ENCODE measurements at regions not wholly inside any gene's neighbourhood (a gene's known extent, or its start where the extent isn't known, plus 50 kb on each side); places are given as distances from the start of the nearest gene placed in this dataset.

DNA sequence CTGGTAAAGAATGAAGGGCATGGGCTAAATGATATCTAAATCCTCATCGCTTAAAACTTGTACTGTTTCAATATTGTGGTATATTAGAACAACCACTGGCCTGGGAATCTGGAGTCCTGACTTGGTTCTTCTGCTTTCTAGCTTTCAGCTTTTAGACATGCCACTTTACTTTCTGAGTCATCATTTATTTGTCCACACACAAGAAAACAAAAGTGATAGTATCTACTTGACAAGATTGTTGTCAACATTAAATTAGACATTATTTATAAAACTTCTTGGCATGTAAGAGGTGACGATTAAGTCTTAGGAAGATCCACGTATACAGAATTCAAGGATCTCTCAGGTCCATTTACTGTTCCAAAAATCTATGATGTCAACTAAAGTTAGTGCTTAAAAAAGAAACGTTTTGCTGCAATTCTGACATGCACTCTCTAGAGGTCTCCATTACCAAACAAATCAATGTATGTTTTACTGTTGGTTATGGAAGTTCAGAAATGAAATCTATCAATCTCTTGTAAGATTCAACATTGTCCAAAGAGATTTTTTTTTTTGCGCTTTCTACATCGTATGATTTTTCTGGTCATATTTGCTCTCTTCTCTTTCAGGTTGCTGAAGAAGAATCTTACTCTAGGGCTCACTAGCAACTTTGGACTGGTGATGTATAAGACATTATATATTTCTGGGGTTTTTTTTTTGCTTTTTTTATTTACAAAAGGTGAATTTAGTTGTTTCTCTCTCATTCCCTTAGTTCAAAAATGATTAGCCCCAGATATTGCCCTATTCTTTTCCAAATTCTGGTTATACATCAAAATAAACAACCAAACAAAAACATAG, 53.6 kb upstream of the DYNC1I1 start:
- Histone ChIP-seq H3K4me3 (no peak overlapping the region), H3K9ac (no peak overlapping the region), H3K27me3 (no peaks in the 10 kb centered on the region), H3K4me1 (no peaks in the 10 kb centered on the region), H3K4me2 (no peak overlapping the region), H3K27ac (no peak overlapping the region), H3K9me3 (no peaks in the 10 kb centered on the region), H3K36me3 (no peaks in the 10 kb centered on the region), H4K20me1 (no peaks in the 10 kb centered on the region)
- TF ChIP-seq Cebpa-rat (IDR thresholded peaks at IDR 0.05) = no peak

DNA sequence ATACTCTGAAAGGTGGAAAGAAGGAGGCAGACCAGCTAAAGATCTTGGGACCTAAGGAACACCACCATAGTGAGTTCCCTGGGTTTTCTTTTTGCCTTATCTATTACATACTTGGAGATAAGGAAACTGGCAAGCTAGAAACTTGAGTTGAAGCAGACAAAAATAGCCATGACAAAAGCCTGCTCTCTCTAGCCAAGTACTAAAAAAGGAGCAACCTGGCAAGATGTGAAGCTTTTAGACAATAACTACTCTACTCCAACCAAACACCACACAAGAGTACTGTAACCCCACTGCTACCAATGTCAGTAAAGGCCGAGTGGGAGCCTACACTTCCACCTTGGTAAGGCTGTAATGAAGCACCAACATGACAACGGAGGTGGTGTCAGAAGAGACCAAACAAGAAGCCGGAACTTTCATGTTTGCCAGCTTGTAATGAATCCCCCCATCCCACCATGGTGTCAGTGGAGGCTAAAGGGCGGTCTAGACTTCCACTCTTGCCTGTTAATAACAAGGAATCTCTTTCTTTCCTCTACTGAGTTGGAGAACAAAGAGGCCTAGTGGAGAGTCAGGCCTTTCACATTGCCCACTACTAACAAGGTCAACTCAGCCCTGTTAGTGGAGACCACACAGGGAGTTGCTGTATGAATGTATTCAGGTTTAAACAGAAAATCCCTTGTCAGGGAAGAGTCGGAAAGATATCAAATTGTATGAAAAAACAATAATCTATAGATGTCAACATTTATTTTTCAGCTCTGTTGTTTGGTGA, 55.8 kb upstream of the DYNC1I1 start:
- Histone ChIP-seq H3K9me3 (no peaks in the 10 kb centered on the region), H3K4me2 (no peak overlapping the region), H4K20me1 (no peaks in the 10 kb centered on the region), H3K4me3 (no peak overlapping the region), H3K9ac (no peak overlapping the region), H3K27me3 (no peaks in the 10 kb centered on the region), H3K27ac (no peak overlapping the region), H3K36me3 (no peaks in the 10 kb centered on the region), H3K4me1 (no peaks in the 10 kb centered on the region)
- no peak for TF ChIP-seq Cebpa-rat (IDR thresholded peaks at IDR 0.05)

DNA sequence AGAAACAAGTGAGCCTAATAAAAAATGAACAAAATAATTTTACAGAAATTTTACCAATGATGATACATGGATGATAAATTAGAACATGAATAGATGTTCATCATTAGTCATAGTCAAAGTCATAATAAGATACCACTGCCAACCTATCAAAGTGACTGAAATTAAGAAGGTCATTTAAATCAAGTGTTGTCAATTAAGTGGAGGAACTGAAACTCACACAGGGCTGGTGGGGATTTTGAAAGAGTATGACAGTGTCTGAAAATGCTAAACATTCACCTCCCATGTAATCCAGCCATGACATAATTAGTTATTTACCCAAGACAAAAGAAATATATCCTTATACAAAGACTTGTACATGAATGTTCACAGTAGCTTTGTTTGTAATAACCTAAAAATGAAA, 57.1 kb upstream of the DYNC1I1 start:
- H3K36me3 ChIP-seq = no peaks in the 10 kb centered on the region
- H4K20me1 ChIP-seq = no peaks in the 10 kb centered on the region
- H3K9ac ChIP-seq = no peak overlapping the region
- H3K4me2 ChIP-seq = no peak overlapping the region
- H3K27me3 ChIP-seq = no peaks in the 10 kb centered on the region
- no peak overlapping the region for H3K27ac ChIP-seq
- H3K4me3 ChIP-seq = no peak overlapping the region
- TF ChIP-seq Cebpa-rat (IDR thresholded peaks at IDR 0.05) = no peak
- H3K4me1 ChIP-seq = no peaks in the 10 kb centered on the region
- H3K9me3 ChIP-seq = no peaks in the 10 kb centered on the region

- Histone ChIP-seq H3K27ac (no peak overlapping the region), H3K4me3 (no peak overlapping the region), H3K9me3 (peaks cover 15% of the 10 kb centered on the region), H3K36me3 (no peaks in the 10 kb centered on the region), H3K4me2 (no peak overlapping the region), H3K4me1 (no peaks in the 10 kb centered on the region), H3K27me3 (no peaks in the 10 kb centered on the region), H4K20me1 (no peaks in the 10 kb centered on the region), H3K9ac (no peak overlapping the region)
- no peak for TF ChIP-seq Cebpa-rat (IDR thresholded peaks at IDR 0.05)
These were observed 61.6 kb upstream of the DYNC1I1 start for GRCh38 chr7:95710711-95711110.

DNA sequence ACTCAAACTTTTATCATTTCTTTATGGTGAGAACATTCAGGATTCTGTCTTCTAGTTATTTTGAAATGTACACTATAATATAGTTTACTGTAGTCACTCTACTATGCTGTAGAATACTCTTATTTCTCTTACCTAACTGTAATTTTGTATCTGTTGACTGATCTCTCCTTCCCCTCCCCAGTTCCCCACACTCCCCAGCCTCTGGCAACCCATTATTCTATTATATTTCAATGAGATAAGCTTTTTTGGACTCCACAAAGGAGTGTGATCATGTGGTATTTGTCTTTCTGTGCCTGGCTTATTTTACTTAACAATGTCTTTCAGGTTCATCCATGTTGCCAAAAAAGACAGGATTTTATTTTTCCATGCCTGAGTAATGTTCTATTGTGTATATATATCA, 71.4 kb upstream of the DYNC1I1 start:
- no peaks in the 10 kb centered on the region for H3K36me3 ChIP-seq
- H3K4me3 ChIP-seq = no peak overlapping the region
- no peak overlapping the region for H3K4me2 ChIP-seq
- H3K27me3 ChIP-seq = no peaks in the 10 kb centered on the region
- no peaks in the 10 kb centered on the region for H3K4me1 ChIP-seq
- H3K9me3 ChIP-seq = no peaks in the 10 kb centered on the region
- no peak for TF ChIP-seq Cebpa-rat (IDR thresholded peaks at IDR 0.05)
- H4K20me1 ChIP-seq = no peaks in the 10 kb centered on the region
- H3K27ac ChIP-seq = no peak overlapping the region
- no peak overlapping the region for H3K9ac ChIP-seq

DNA sequence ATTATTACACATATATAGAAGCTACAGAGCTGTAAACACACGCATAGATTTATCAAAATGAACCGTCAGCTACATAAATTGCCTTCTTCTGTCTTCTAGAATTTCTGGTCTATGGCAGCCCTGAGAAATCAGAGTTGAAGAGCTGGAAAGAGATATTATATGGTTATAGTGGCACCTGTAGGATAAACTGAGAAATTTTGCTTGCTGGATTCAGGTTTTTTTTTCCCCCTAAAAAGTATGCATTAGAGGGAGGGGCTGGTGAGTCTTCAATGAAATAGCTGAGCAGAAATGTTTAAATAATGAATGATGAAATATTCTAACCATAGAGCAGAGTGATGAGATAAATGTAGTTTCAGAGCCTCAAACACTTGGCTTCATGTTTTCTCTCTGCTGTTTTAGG, 78.0 kb upstream of the DYNC1I1 start:
- Histone ChIP-seq H3K36me3 (no peaks in the 10 kb centered on the region), H3K4me3 (no peak overlapping the region), H3K9me3 (no peaks in the 10 kb centered on the region), H3K9ac (no peak overlapping the region), H3K27me3 (no peaks in the 10 kb centered on the region), H3K4me1 (no peaks in the 10 kb centered on the region), H4K20me1 (no peaks in the 10 kb centered on the region), H3K27ac (no peak overlapping the region), H3K4me2 (no peak overlapping the region)
- no peak for TF ChIP-seq Cebpa-rat (IDR thresholded peaks at IDR 0.05)

DNA sequence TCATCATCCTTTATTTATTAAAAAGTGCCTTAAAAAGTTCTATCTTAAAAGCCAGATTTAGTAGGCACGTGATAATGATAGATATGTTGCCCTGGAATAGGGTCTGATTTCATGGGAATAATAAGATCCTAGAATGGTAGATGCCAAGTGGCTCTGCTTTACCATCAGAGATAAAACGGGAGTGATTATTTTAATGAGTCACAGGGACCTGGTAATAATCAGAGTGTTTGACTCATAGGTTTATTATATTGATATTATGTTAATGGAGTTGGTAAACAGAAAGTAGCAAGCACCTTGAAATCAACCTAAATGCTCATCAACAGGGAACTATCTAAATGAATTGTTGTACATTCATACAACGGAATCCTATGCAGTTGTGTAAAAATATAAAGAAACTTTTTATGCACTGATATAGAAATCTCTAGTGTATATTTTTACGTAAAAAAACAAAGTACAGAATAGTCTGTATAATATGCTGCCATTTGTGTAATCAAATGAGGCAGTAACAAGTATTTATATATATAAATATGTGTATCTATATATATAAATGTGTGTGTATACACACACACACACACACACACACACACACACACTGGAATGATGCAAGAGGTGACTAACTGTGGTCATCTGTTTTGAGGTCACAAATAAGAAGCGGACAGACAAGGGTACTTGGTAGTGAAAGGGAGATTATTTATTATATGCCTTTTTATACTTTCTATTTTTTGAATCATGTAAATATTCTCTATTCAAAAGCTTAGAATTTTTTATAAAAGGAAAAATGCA, 78.6 kb upstream of the DYNC1I1 start:
- H3K4me2 ChIP-seq = no peak overlapping the region
- no peaks in the 10 kb centered on the region for H3K36me3 ChIP-seq
- H3K4me3 ChIP-seq = no peak overlapping the region
- H3K9me3 ChIP-seq = no peaks in the 10 kb centered on the region
- H3K4me1 ChIP-seq = no peaks in the 10 kb centered on the region
- H3K9ac ChIP-seq = no peak overlapping the region
- no peak overlapping the region for H3K27ac ChIP-seq
- no peaks in the 10 kb centered on the region for H4K20me1 ChIP-seq
- no peaks in the 10 kb centered on the region for H3K27me3 ChIP-seq
- TF ChIP-seq Cebpa-rat (IDR thresholded peaks at IDR 0.05) = no peak

- Histone ChIP-seq H4K20me1 (no peaks in the 10 kb centered on the region), H3K4me2 (no peak overlapping the region), H3K9me3 (no peaks in the 10 kb centered on the region), H3K4me3 (no peak overlapping the region), H3K27me3 (no peaks in the 10 kb centered on the region), H3K4me1 (no peaks in the 10 kb centered on the region), H3K36me3 (no peaks in the 10 kb centered on the region), H3K27ac (no peak overlapping the region), H3K9ac (no peak overlapping the region)
- no peak for TF ChIP-seq Cebpa-rat (IDR thresholded peaks at IDR 0.05)
These were observed 80.9 kb upstream of the DYNC1I1 start for GRCh38 chr7:95691464-95691863.

DNA sequence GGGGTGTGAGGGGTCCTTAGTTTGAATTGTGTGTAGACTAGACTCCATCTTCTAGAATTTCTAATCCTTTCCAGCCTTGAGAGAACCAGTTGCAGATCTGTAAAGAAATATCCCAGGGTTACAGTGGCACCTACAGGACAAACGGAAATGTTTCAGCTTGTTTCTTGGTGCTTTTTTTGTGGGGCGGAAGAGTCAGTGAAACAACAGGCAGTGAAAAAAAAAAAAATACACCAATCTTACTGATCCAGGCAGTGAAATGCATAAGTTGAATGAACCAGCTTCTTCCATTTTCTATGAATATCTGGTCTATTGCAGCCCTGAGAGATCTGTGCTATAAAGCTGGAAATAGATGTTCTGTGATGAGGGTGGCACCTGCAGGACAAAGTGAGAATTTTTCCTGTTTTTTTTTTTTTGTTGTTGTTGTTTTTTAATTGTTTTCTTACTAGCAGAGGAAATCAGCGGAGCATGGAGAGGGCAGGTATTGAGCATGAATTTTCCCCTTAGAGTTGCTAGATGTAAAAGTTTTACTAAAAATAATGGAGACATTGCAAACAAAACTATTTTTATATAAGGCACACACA, 81.9 kb upstream of the DYNC1I1 start:
- no peak for TF ChIP-seq Cebpa-rat (IDR thresholded peaks at IDR 0.05)
- H3K4me3 ChIP-seq = no peak overlapping the region
- no peak overlapping the region for H3K27ac ChIP-seq

More for the DNA sequence above, 81.9 kb upstream of the DYNC1I1 start:
- H3K4me1 ChIP-seq = no peaks in the 10 kb centered on the region
- H3K36me3 ChIP-seq = no peaks in the 10 kb centered on the region
- no peak overlapping the region for H3K9ac ChIP-seq
- no peaks in the 10 kb centered on the region for H3K9me3 ChIP-seq
- H4K20me1 ChIP-seq = no peaks in the 10 kb centered on the region
- no peaks in the 10 kb centered on the region for H3K27me3 ChIP-seq
- H3K4me2 ChIP-seq = 0 out of 2 replicates have a peak overlapping the region, but pooled peaks have one; percentile 1

All from BLaER1 (cell line).